Endothelial cell of umbilical vein (primary cell): ENCODE measurements at regions not wholly inside any gene's neighbourhood (a gene's known extent, or its start where the extent isn't known, plus 50 kb on each side); places are given as distances from the start of the nearest gene placed in this dataset.

Experiments
- BruUV-seq: library from RNA; stranded (reverse); fragments of 400-500 nt; replicated peaks from 2 replicates; lab custom pipeline; 2021; lab: Mats Ljungman, UMichigan
- CTCF ChIA-PET: fragments of 300-600, 350-600 bp; sonication (Branson Sonifier 250); formaldehyde crosslinking; loops from one replicate; lab custom pipeline; 2021; ENCODE audit warnings: antibody characterized with exemption, inconsistent platforms; lab: Charles Lee
- POLR2A ChIA-PET: fragments of 300-600, 350-600 bp; sonication (Branson Sonifier 250); formaldehyde crosslinking; loops from one replicate; lab custom pipeline; 2021; ENCODE audit warnings: antibody characterized with exemption, inconsistent platforms; lab: Charles Lee
- DNase-seq: peaks from one replicate; pipeline ENCODE4 v3.0.0-alpha.2; 2011; ENCODE audit warnings: low read depth, low spot score
- FAIRE-seq: peaks from 2 replicates; lab custom pipeline; 2011; peaks lifted over from hg19 to GRCh38; lab: Jason Lieb, UNC
- H2AFZ ChIP-seq: 2 replicates; pipeline ENCODE4 v1.6.0; 2012; ENCODE audit warnings: low read depth, low read length, control low read depth, inconsistent platforms
- H3K27ac ChIP-seq: 2 replicates; pipeline ENCODE4 v1.5.1; 2011; ENCODE audit warnings: low read depth, mild to moderate bottlenecking, control low read depth, low read length, moderate library complexity; ENCODE audit not compliant: insufficient read depth
- H3K27me3 ChIP-seq, 2 experiments: 2 replicates each; pipeline versions ENCODE4 v1.6.0 to v1.6.1; 2011; ENCODE audit warnings: low read length in 2 of 2, mixed read lengths in 1 of 2; ENCODE audit not compliant: control insufficient read depth in 2 of 2, insufficient read depth in 2 of 2
- H3K36me3 ChIP-seq, 2 experiments: 2 replicates in 1 of 2; 3 replicates in 1 of 2; pipeline ENCODE4 v1.5.1; 2011; ENCODE audit warnings: low read length in 2 of 2, mild to moderate bottlenecking in 1 of 2, moderate library complexity in 1 of 2; ENCODE audit not compliant: control insufficient read depth in 2 of 2, insufficient read depth in 2 of 2; ENCODE audit errors: extremely low read depth in 1 of 2
- H3K4me1 ChIP-seq: 3 replicates; pipeline ENCODE4 v1.5.1; 2011; ENCODE audit warnings: mild to moderate bottlenecking, low read length; ENCODE audit not compliant: control insufficient read depth, insufficient read depth; ENCODE audit errors: extremely low read depth
- H3K4me2 ChIP-seq: 2 replicates; pipeline ENCODE4 v1.6.1; 2011; ENCODE audit warnings: low read length, control low read depth, mixed read lengths; ENCODE audit not compliant: insufficient read depth
- H3K4me3 ChIP-seq, 3 experiments: fragments of 200-600 bp in 1 of 3; sonication (generic), shearing (Covaris generic) in 1 of 3; replicated peaks in 1 of 3; 2 replicates each; pipeline ENCODE4 v1.5.1; 2011 to 2016; ENCODE audit warnings: control low read depth in 3 of 3, low read length in 3 of 3, mild to moderate bottlenecking in 2 of 3, inconsistent platforms in 1 of 3, low read depth in 1 of 3, moderate library complexity in 1 of 3; ENCODE audit not compliant: insufficient read depth in 1 of 3
- H3K79me2 ChIP-seq: 2 replicates; pipeline ENCODE4 v1.6.0; 2012; ENCODE audit warnings: low read length, inconsistent platforms; ENCODE audit not compliant: control insufficient read depth, insufficient read depth
- H3K9ac ChIP-seq: replicated peaks from 2 replicates; pipeline ENCODE3; 2011; ENCODE audit warnings: low read length, control low read depth; ENCODE audit not compliant: insufficient read depth; ENCODE audit errors: extremely low read depth
- H3K9me1 ChIP-seq: replicated peaks from 3 replicates; pipeline ENCODE4 v1.6.0; 2011; ENCODE audit warnings: mild to moderate bottlenecking, low read length; ENCODE audit not compliant: control insufficient read depth, insufficient read depth; ENCODE audit errors: extremely low read depth
- H3K9me3 ChIP-seq: replicated peaks from 2 replicates; pipeline ENCODE4 v1.5.1; 2012; ENCODE audit warnings: low read length, inconsistent platforms; ENCODE audit not compliant: control insufficient read depth, insufficient read depth
- H4K20me1 ChIP-seq: replicated peaks from 2 replicates; pipeline ENCODE3; 2011; ENCODE audit warnings: mild to moderate bottlenecking, low read length; ENCODE audit not compliant: control insufficient read depth, insufficient read depth; ENCODE audit errors: extremely low read depth
- CTCF ChIP-seq, 2 donors: IDR thresholded peaks; 1 replicate in 1 of 2; 2 replicates in 1 of 2; pipeline ENCODE4 v1.5.1; 2011; ENCODE audit warnings: low read length in 2 of 2, mild to moderate bottlenecking in 2 of 2, moderate library complexity in 2 of 2, control low read depth in 1 of 2, inconsistent platforms in 1 of 2, low read depth in 1 of 2; ENCODE audit not compliant: insufficient read depth in 1 of 2; ENCODE audit errors: extremely low read depth in 1 of 2
- EZH2 ChIP-seq: IDR thresholded peaks from 2 replicates; pipeline ENCODE4 v1.6.1; 2012; ENCODE audit warnings: borderline replicate concordance, low read depth, mild to moderate bottlenecking, moderate library complexity, low read length, inconsistent platforms; ENCODE audit not compliant: severe bottlenecking
- FOS ChIP-seq: IDR thresholded peaks from 2 replicates; pipeline ENCODE4 v1.6.1; 2011; ENCODE audit warnings: mild to moderate bottlenecking, low read length, moderate library complexity, borderline replicate concordance; ENCODE audit not compliant: insufficient read depth
- GATA2 ChIP-seq: IDR thresholded peaks from 2 replicates; pipeline ENCODE4 v1.7.0; 2011; ENCODE audit warnings: low read depth, mild to moderate bottlenecking, moderate library complexity, mixed read lengths, low read length; ENCODE audit not compliant: insufficient read length, insufficient read depth
- JUN ChIP-seq: IDR thresholded peaks from 2 replicates; pipeline ENCODE4 v1.6.1; 2011; ENCODE audit warnings: borderline replicate concordance, low read depth; ENCODE audit not compliant: insufficient read length, insufficient read depth
- MAX ChIP-seq: IDR thresholded peaks from 2 replicates; pipeline ENCODE4 v1.6.1; 2011; ENCODE audit not compliant: insufficient read depth, insufficient read length
- MYC ChIP-seq: IDR thresholded peaks from one replicate; pipeline ENCODE4 v1.6.1; 2011; ENCODE audit warnings: mild to moderate bottlenecking, low read depth, low read length
- POLR2A ChIP-seq: IDR thresholded peaks from 2 replicates; pipeline ENCODE4 v1.6.1; 2012; ENCODE audit warnings: low read depth, mild to moderate bottlenecking, control low read depth, low read length
- POLR2AphosphoS5 ChIP-seq: IDR thresholded peaks from 2 replicates; pipeline ENCODE4 v1.6.1; 2012; ENCODE audit warnings: low read depth, mild to moderate bottlenecking, control low read depth, low read length, moderate library complexity; ENCODE audit not compliant: insufficient read depth
- dilution Hi-C: fragments of 300-500 bp; cut with MboI; formaldehyde crosslinking; loops from one replicate; pipeline ENCODE4 v1.15.0; 2019; ENCODE audit warnings: low sequenced_read_pairs; ENCODE audit not compliant: extremely low pct_ligation_motif_present
- intact Hi-C: fragments of 100-400 bp; cut with micrococcal nuclease; formaldehyde crosslinking; loops from one replicate; pipeline ENCODE4 v1.10.0; 2022

GRCh38 chr9:34796924-34797323 is 87.0 kb upstream of the CCL21 start:
- POLR2A ChIA-PET: no interaction called here
- no peak for TF ChIP-seq CTCF (IDR thresholded peaks at IDR 0.05; ENCODE audit: extremely low read depth in 1 of 2, insufficient read depth in 1 of 2, low read depth in 1 of 2, low read length in 2 of 2)
- TF ChIP-seq MAX: no peak
- no peak for TF ChIP-seq MYC
- no peak for TF ChIP-seq JUN
- TF ChIP-seq POLR2A: no peak
- TF ChIP-seq GATA2: no peak
- TF ChIP-seq EZH2: no peak
- no peak for TF ChIP-seq FOS
- TF ChIP-seq POLR2AphosphoS5: no peak
- FAIRE-seq: no peak

More at GRCh38 chr9:34796924-34797323, 87.0 kb upstream of the CCL21 start:
- H3K9me3 ChIP-seq: no peaks in the 10 kb centered on the region
- H3K9me1 ChIP-seq: no peaks in the 10 kb centered on the region
- no peak overlapping the region for H2AFZ ChIP-seq
- H3K4me1 ChIP-seq: no peaks in the 10 kb centered on the region
- H3K27me3 ChIP-seq: peaks cover 6 to 10% of the 10 kb centered on the region in 2 experiments
- intact Hi-C loops (no loop called here), dilution Hi-C loops (no loop called here)
- CTCF ChIA-PET: interaction anchor here (0.9 kb wide), 1 partner anchor 52 kb away, joined by 3 read pairs; no protein-coding TSS in a partner anchor
- H3K79me2 ChIP-seq: no peaks in the 10 kb centered on the region
- no peaks in the 10 kb centered on the region for H3K36me3 ChIP-seq
- H3K4me3 ChIP-seq: no peak overlapping the region
- H4K20me1 ChIP-seq: no peaks in the 10 kb centered on the region
- DNase-seq: no peak
- no peak overlapping the region for H3K4me2 ChIP-seq
- BruUV-seq: no TSS peak
- no peak overlapping the region for H3K27ac ChIP-seq
- no peak overlapping the region for H3K9ac ChIP-seq
